ENCODE measurements at regions not wholly inside any gene's neighbourhood (a gene's known extent, or its start where the extent isn't known, plus 50 kb on each side); places are given as distances from the start of the nearest gene placed in this dataset.

DNA sequence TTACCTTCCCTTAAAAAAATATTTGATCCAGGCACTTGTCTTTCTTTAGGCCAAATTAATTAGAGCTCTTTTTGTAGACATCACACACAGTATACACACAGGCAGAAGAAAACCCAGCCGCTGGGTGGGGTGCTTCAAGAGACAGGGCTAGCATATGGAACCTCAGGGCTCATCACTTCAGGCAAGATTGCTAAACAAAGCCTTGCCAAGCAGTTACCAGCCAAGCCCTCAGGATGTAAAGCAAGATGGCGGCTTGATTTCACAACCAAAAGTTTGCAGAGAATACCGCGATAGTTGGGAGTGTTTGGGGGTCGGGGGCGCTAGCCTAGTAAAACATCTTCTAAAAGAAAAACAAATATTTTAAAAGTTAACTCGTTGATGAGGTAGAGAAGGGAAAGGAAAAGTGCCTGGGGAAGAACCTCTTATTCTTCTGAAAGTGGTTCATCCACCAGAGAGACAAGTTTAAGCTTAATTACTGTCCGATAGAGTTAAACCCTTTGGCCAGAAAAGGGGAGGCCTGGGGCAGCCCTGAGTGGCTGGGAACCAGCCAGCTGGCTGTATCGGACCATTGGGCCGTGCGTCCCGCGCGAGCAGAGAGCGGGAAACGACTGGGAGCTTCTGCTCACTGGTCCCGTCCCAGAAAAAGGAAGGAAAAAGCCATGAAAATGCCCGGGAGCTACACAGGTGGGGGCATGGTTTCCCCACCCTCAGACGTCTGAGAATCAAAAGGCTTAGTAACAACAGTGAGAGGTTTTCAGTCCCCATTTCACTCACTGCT, 254.9 kb upstream of the PCDH20 start:
- Histone ChIP-seq H3K14ac (replicated peaks; ENCODE audit: low read depth, low read length) (no peak overlapping the region), H2AK9ac (replicated peaks; ENCODE audit: low read depth, low read length, poor library complexity) (no peak overlapping the region), H3K4ac (ENCODE audit: low read depth, low read length) (no peak overlapping the region), H3K9ac (ENCODE audit: low read depth, low read length) (no peak overlapping the region), H2AK5ac (ENCODE audit: low read depth, low read length) (no peak overlapping the region), H3K56ac (ENCODE audit: extremely low read depth, insufficient read depth, low read length) (no peak overlapping the region), H4K20me1 (ENCODE audit: insufficient read depth, low read length) (no peaks in the 10 kb centered on the region), H2BK120ac (ENCODE audit: low read depth, low read length) (no peak overlapping the region), H3K36me3 (ENCODE audit: control insufficient read depth, insufficient read depth, low read length) (no peaks in the 10 kb centered on the region), H2BK20ac (ENCODE audit: low read depth, low read length) (no peak overlapping the region), H3K9me3 (ENCODE audit: control insufficient read depth, insufficient read depth, low read length) (peaks cover 10% of the 10 kb centered on the region; the same call in 1 of the 2 replicates), H3K27me3 (ENCODE audit: control insufficient read depth, insufficient read depth, low read length) (no peaks in the 10 kb centered on the region), H3K4me1 (ENCODE audit: control insufficient read depth, insufficient read depth, low read length) (no peaks in the 10 kb centered on the region), H3K27ac (ENCODE audit: insufficient read depth, low read length) (no peak overlapping the region), H3K4me2 (ENCODE audit: low read depth, low read length) (no peak overlapping the region), H4K5ac (ENCODE audit: low read depth, low read length) (no peak overlapping the region), H3K79me1 (ENCODE audit: low read depth in 1 of 2, low read length in 2 of 2) (no peaks in the 10 kb centered on the region), H3K9me1 (ENCODE audit: insufficient read depth, low read length) (no peaks in the 10 kb centered on the region), H3K18ac (ENCODE audit: low read depth, low read length) (no peak overlapping the region), H2BK15ac (ENCODE audit: low read depth, low read length) (no peak overlapping the region), H3K23ac (ENCODE audit: low read depth, low read length) (no peak overlapping the region), H3K4me3 (ENCODE audit: insufficient read depth, low read depth, low read length) (no peak overlapping the region), H2AFZ (replicated peaks; ENCODE audit: low read length, poor library complexity) (no peak overlapping the region), H2BK5ac (ENCODE audit: low read depth, low read length, poor library complexity, severe bottlenecking) (no peak overlapping the region), H4K91ac (ENCODE audit: insufficient read depth, low read depth, low read length) (no peak overlapping the region), H4K8ac (ENCODE audit: low read depth in 2 of 2, low read length in 2 of 2) (no peak overlapping the region)
- ATAC-seq (ENCODE audit: low read depth) (no peak), DNase-seq (no peak)
- TF ChIP-seq FOS (IDR thresholded peaks at IDR 0.05; ENCODE audit: low read depth, low read length) (no peak), RCOR1 (IDR thresholded peaks at IDR 0.05; ENCODE audit: insufficient replicate concordance, low read length) (no peak), MXI1 (IDR thresholded peaks at IDR 0.05; ENCODE audit: borderline replicate concordance, low read depth, low read length) (no peak), BHLHE40 (IDR thresholded peaks at IDR 0.05; ENCODE audit: low read depth, low read length) (no peak), CEBPB (IDR thresholded peaks at IDR 0.05; ENCODE audit: low read depth, low read length) (no peak), RFX5 (IDR thresholded peaks at IDR 0.05; ENCODE audit: low read depth, low read length) (no peak), MAFK (IDR thresholded peaks at IDR 0.05; ENCODE audit: low read depth, low read length) (no peak), NFE2L2 (IDR thresholded peaks at IDR 0.05; ENCODE audit: low read depth, low read length) (no peak), RAD21 (IDR thresholded peaks at IDR 0.05; ENCODE audit: low read length) (no peak), POLR2A (IDR thresholded peaks at IDR 0.05; ENCODE audit: low read depth, low read length) (no peak), MAZ (IDR thresholded peaks at IDR 0.05; ENCODE audit: borderline replicate concordance, low read depth, low read length) (no peak), CHD1 (IDR thresholded peaks at IDR 0.05; ENCODE audit: low read depth, low read length) (no peak), SMC3 (IDR thresholded peaks at IDR 0.05; ENCODE audit: low read depth, low read length) (no peak)
- TF ChIP-seq, protein P1, sequence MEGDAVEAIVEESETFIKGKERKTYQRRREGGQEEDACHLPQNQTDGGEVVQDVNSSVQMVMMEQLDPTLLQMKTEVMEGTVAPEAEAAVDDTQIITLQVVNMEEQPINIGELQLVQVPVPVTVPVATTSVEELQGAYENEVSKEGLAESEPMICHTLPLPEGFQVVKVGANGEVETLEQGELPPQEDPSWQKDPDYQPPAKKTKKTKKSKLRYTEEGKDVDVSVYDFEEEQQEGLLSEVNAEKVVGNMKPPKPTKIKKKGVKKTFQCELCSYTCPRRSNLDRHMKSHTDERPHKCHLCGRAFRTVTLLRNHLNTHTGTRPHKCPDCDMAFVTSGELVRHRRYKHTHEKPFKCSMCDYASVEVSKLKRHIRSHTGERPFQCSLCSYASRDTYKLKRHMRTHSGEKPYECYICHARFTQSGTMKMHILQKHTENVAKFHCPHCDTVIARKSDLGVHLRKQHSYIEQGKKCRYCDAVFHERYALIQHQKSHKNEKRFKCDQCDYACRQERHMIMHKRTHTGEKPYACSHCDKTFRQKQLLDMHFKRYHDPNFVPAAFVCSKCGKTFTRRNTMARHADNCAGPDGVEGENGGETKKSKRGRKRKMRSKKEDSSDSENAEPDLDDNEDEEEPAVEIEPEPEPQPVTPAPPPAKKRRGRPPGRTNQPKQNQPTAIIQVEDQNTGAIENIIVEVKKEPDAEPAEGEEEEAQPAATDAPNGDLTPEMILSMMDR (conservative IDR thresholded peaks at IDR 0.05; ENCODE audit: low read depth, low read length), result no peak
- TF ChIP-seq, protein P2, sequence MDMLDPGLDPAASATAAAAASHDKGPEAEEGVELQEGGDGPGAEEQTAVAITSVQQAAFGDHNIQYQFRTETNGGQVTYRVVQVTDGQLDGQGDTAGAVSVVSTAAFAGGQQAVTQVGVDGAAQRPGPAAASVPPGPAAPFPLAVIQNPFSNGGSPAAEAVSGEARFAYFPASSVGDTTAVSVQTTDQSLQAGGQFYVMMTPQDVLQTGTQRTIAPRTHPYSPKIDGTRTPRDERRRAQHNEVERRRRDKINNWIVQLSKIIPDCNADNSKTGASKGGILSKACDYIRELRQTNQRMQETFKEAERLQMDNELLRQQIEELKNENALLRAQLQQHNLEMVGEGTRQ (IDR thresholded peaks at IDR 0.05; ENCODE audit: low read depth, low read length), result no peak
- TF ChIP-seq, protein P3, sequence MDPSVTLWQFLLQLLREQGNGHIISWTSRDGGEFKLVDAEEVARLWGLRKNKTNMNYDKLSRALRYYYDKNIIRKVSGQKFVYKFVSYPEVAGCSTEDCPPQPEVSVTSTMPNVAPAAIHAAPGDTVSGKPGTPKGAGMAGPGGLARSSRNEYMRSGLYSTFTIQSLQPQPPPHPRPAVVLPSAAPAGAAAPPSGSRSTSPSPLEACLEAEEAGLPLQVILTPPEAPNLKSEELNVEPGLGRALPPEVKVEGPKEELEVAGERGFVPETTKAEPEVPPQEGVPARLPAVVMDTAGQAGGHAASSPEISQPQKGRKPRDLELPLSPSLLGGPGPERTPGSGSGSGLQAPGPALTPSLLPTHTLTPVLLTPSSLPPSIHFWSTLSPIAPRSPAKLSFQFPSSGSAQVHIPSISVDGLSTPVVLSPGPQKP (IDR thresholded peaks at IDR 0.05; ENCODE audit: borderline replicate concordance, low read depth, low read length), result no peak
- ChIA-PET CTCF (no interaction called here), POLR2A (ENCODE audit: unreplicated experiment) (no interaction called here)
- dilution Hi-C loops (cut with HindIII; ENCODE audit: low sequenced_read_pairs, unreplicated experiment) (no loop called here), in situ Hi-C loops (cut with MboI; ENCODE audit: low sequenced_read_pairs) (no loop called here), intact Hi-C loops (cut with micrococcal nuclease) (no loop called here)
- 89% methylated on average over 8 of the region's 19 CpGs; no CpG with 5 or more reads in 1 of the 2 experiments for WGBS, 2 experiments (ENCODE audit: extremely low coverage in 2 of 2, insufficient read length in 1 of 2)
- no TSS peak for BruUV-seq (replicated peaks)
